HUES48 (cell line): ENCODE measurements at regions not wholly inside any gene's neighbourhood (a gene's known extent, or its start where the extent isn't known, plus 50 kb on each side); places are given as distances from the start of the nearest gene placed in this dataset.

Experiments
- H3K27ac ChIP-seq: one replicate; pipeline ENCODE4 v1.7.0; 2013; ENCODE audit warnings: low read depth, low read length, inconsistent platforms
- H3K27me3 ChIP-seq: 2 replicates; pipeline ENCODE4 v1.6.1; 2013; ENCODE audit warnings: mild to moderate bottlenecking, low read length; ENCODE audit not compliant: control insufficient read depth, insufficient read depth
- H3K36me3 ChIP-seq: 2 replicates; pipeline ENCODE4 v1.6.1; 2013; ENCODE audit warnings: low read length; ENCODE audit not compliant: control insufficient read depth, insufficient read depth
- H3K4me1 ChIP-seq: 2 replicates; pipeline ENCODE4 v1.6.1; 2013; ENCODE audit warnings: mild to moderate bottlenecking, low read length; ENCODE audit not compliant: control insufficient read depth, insufficient read depth
- H3K4me3 ChIP-seq: 2 replicates; pipeline ENCODE4 v1.5.1; 2013; ENCODE audit warnings: mild to moderate bottlenecking, low read depth, low read length
- H3K9ac ChIP-seq: 2 replicates; pipeline ENCODE4 v1.6.1; 2013; ENCODE audit warnings: mild to moderate bottlenecking, low read depth, low read length, moderate library complexity
- H3K9me3 ChIP-seq: 2 replicates; pipeline ENCODE4 v1.6.1; 2013; ENCODE audit warnings: low read length; ENCODE audit not compliant: control insufficient read depth, insufficient read depth

DNA sequence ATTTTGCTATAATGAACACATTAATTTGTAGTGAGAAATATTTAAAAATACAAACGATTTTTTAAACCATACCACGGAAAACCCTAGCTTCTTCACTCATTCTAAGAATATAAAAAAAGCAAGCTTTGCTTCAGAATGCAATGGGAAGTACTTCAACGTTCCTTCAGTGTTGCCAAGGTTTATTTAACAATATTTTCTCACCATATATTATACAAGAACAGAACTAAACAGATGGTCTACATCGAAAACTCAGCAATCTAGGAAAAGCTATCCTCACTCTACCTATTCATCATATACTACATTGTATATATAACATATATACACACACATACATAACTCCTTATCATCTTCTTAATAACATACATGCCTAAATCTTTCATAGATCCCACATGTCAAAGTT lies 1047.4 kb downstream of the IGSF11 start:
- H3K36me3 ChIP-seq, result no peaks in the 10 kb centered on the region
- no peaks in the 10 kb centered on the region for H3K9me3 ChIP-seq
- no peaks in the 10 kb centered on the region for H3K27me3 ChIP-seq
- no peaks in the 10 kb centered on the region for H3K4me1 ChIP-seq
- H3K9ac ChIP-seq, result no peak overlapping the region
- no peak overlapping the region for H3K4me3 ChIP-seq
- H3K27ac ChIP-seq, result no peak overlapping the region

- no peaks in the 10 kb centered on the region for H3K4me1 ChIP-seq
- H3K36me3 ChIP-seq, result no peaks in the 10 kb centered on the region
- no peak overlapping the region for H3K27ac ChIP-seq
- no peak overlapping the region for H3K9ac ChIP-seq
- H3K27me3 ChIP-seq, result peaks cover 10% of the 10 kb centered on the region
- no peaks in the 10 kb centered on the region for H3K9me3 ChIP-seq
- H3K4me3 ChIP-seq, result no peak overlapping the region
These were observed 1044.7 kb downstream of the IGSF11 start for GRCh38 chr3:117989982-117990381.

DNA sequence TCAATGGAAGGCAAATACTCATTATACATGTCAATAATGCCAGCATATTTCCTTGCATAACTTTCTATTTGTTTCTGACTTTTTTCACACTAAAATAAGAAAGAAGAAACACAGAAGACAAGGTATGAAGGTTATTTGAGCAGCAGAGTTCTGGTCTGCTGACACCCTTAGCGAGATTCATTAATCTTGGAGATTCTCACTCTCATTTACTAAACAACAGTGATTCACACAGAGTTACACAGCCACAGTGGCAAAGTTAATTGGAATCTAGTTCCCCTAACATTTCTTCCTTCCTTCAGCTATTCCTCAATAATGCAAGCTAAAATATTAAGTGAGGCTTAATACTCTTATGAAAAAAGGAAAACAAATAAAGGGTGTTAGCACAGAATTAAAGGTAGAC lies 1044.0 kb downstream of the IGSF11 start:
- H3K9me3 ChIP-seq, result no peaks in the 10 kb centered on the region
- H3K4me1 ChIP-seq, result no peaks in the 10 kb centered on the region
- peaks cover 16% of the 10 kb centered on the region for H3K27me3 ChIP-seq
- no peak overlapping the region for H3K4me3 ChIP-seq
- no peak overlapping the region for H3K27ac ChIP-seq
- no peaks in the 10 kb centered on the region for H3K36me3 ChIP-seq
- no peak overlapping the region for H3K9ac ChIP-seq

DNA sequence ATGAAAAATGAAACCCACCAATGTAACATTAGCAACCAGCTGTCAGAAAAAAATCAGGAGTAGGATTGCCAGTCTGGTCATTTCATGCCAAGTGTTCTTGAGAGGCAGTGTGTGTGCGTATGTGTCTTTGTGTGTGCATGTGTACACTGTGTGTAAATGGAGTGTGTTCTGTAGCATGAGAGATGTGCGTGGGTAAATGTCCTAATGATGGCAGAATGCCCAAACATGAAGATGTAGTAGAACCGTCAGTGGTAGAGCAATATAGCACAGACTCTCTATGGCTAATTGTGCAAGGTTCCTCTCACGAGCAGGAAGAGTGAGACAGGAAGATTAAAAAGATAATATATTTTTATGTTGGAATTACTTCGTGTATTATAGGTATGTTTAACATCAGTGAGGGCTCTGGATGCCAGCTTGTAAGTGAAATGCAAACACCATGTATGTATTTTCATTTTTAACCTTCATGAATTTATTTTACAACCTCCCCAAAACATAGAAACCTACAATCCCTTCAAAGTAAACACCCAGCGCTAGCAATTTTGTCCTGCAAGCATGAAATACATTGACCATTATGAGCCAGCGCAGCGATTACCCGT lies 1038.7 kb downstream of the IGSF11 start:
- peak overlapping the region; percentile 54 for H3K4me3 ChIP-seq
- no peak overlapping the region for H3K27ac ChIP-seq
- H3K27me3 ChIP-seq, result peaks cover 40% of the 10 kb centered on the region
- no peaks in the 10 kb centered on the region for H3K36me3 ChIP-seq
- H3K9me3 ChIP-seq, result no peaks in the 10 kb centered on the region
- no peaks in the 10 kb centered on the region for H3K4me1 ChIP-seq
- no peak overlapping the region for H3K9ac ChIP-seq

DNA sequence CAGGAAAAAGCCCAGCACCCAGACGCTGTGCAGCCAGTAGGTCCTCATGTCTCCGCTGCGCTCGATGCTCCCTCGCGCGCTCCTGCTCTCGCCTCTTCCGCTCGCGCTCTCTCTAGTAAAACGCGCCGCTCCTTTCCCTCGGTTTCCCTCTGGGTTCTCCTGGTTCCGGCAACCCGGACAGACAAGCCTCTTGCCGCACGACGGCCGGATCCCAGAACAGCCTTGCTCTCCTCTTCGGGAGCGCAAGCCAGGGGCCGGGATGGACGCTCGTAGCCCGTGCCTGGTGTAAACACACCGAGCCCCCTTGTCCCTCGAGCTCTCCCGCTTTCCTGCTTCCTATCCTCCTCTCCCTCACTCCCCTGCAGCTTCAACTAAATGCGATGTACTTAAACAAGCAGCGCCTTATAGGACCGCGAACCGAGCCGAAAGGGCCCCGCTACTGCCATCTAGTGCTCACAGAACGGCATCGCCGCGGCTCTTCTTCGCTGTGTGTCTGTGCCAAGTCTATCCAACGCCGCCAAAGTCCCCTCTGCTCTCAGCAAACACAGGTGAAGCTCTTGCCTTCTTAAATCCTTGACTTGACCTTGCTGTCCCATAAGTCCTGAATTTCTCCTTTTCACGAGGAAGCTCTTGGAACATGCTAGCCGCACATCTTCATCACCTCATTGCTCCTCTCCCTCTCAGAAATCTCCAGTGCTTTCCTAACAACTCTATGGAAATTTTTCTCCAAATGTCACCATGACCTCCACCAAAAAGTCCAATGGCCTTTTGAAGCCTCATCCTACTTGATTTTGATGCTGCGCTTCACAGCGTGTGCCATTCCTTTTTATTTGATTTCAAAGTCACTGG lies 1037.2 kb downstream of the IGSF11 start:
- Histone ChIP-seq H3K9me3 (no peaks in the 10 kb centered on the region), H3K9ac (0 out of 2 replicates have a peak overlapping the region, but pooled peaks have one; percentile 40)

GRCh38 chr3:117998071-117998470 lies 1036.6 kb downstream of the IGSF11 start:
- Histone ChIP-seq H3K4me1 (peaks cover 5% of the 10 kb centered on the region; the same call in 1 of the 2 replicates), H3K9ac (no peak overlapping the region), H3K36me3 (no peaks in the 10 kb centered on the region), H3K27ac (no peak overlapping the region), H3K4me3 (no peak overlapping the region), H3K9me3 (no peaks in the 10 kb centered on the region), H3K27me3 (peaks cover 40% of the 10 kb centered on the region)

More for the DNA sequence above, 1037.2 kb downstream of the IGSF11 start:
- peaks cover 5% of the 10 kb centered on the region; the same call in 1 of the 2 replicates for H3K4me1 ChIP-seq
- H3K4me3 ChIP-seq, result peak overlapping the region; percentile 75
- H3K27ac ChIP-seq, result no peak overlapping the region
- peaks cover 40% of the 10 kb centered on the region for H3K27me3 ChIP-seq
- no peaks in the 10 kb centered on the region for H3K36me3 ChIP-seq

DNA sequence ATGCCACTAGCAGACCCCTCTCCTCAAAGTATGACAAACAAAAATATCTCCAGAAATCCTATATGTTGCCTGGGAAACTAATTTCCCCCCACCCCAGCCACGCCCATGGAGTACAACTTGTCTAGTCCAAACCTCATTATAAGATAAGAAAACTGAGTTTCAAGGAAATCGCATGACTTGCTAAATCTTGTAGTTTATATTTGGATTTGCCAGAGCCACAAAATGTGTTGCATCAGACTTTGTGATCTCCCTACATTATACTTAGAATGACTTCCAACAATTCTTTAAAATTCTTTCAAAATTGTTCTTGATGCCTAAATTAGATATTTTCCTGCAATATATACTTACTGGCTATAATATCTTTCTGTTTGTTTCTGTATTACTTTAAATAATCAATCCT lies 1034.4 kb downstream of the IGSF11 start:
- Histone ChIP-seq H3K27me3 (peaks cover 28% of the 10 kb centered on the region), H3K27ac (no peak overlapping the region), H3K4me1 (peaks cover 5% of the 10 kb centered on the region; the same call in 1 of the 2 replicates), H3K9me3 (no peaks in the 10 kb centered on the region), H3K4me3 (no peak overlapping the region), H3K9ac (no peak overlapping the region), H3K36me3 (no peaks in the 10 kb centered on the region)

DNA sequence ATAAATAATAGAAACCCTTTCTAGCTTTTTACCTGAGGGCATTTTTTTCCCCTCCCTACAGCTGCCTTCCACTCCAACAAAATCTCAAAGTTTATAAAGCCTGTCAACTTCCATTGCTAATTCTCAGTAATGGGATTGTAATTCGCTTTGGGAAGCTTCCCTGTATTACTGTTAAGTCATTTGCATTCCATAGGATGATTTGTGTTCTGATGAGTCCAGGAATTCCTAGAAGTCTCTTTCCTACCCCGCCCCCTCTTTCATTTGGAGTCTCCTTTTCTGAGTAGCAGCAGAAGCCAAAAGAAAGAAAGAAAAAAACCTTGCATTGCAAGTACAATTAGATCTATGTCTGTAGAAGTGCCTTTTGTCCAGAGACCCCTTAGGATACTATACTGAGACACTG lies 1033.3 kb downstream of the IGSF11 start:
- no peaks in the 10 kb centered on the region for H3K9me3 ChIP-seq
- peaks cover 17% of the 10 kb centered on the region for H3K27me3 ChIP-seq
- H3K4me3 ChIP-seq, result no peak overlapping the region
- peaks cover 5% of the 10 kb centered on the region; the same call in 1 of the 2 replicates for H3K4me1 ChIP-seq
- no peak overlapping the region for H3K27ac ChIP-seq
- no peak overlapping the region for H3K9ac ChIP-seq
- H3K36me3 ChIP-seq, result no peaks in the 10 kb centered on the region

- Histone ChIP-seq H3K27me3 (no peaks in the 10 kb centered on the region), H3K4me1 (no peaks in the 10 kb centered on the region), H3K9me3 (no peaks in the 10 kb centered on the region), H3K9ac (no peak overlapping the region), H3K36me3 (no peaks in the 10 kb centered on the region), H3K4me3 (no peak overlapping the region), H3K27ac (no peak overlapping the region)
These were observed 1022.7 kb downstream of the IGSF11 start for GRCh38 chr3:118011910-118012309.

DNA sequence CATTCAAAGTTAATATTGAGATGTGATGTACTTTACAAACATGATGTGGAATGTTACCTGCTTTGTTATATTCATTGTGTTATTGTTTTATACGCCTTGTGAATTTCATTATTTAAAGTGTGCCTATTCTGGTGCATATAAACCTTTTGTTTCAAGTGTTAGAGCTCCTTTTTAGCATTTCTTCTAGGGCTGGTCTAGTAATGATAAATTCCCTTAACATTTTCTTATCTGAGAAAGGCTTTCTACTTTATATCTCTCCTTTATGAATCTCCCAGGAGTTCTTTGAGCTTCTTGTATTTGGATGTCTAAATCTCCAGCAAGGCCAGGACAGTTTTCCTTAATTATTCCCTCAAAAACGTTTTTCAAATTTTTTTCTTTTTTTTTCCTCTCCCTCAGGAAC lies 1005.6 kb downstream of the IGSF11 start:
- Histone ChIP-seq H3K36me3 (no peaks in the 10 kb centered on the region), H3K4me3 (no peak overlapping the region)

GRCh38 chr3:118036215-118036614 lies 998.4 kb downstream of the IGSF11 start:
- Histone ChIP-seq H3K9me3 (peaks cover 5% of the 10 kb centered on the region; the same call in 1 of the 2 replicates), H3K4me1 (no peaks in the 10 kb centered on the region), H3K27me3 (no peaks in the 10 kb centered on the region), H3K27ac (no peak overlapping the region), H3K9ac (no peak overlapping the region), H3K4me3 (no peak overlapping the region), H3K36me3 (no peaks in the 10 kb centered on the region)

More for the DNA sequence above, 1005.6 kb downstream of the IGSF11 start:
- Histone ChIP-seq H3K9me3 (peaks cover 10% of the 10 kb centered on the region), H3K4me1 (no peaks in the 10 kb centered on the region), H3K9ac (no peak overlapping the region), H3K27ac (no peak overlapping the region), H3K27me3 (no peaks in the 10 kb centered on the region)
